ENCODE measurements at regions not wholly inside any gene's neighbourhood (a gene's known extent, or its start where the extent isn't known, plus 50 kb on each side); places are given as distances from the start of the nearest gene placed in this dataset.

DNA sequence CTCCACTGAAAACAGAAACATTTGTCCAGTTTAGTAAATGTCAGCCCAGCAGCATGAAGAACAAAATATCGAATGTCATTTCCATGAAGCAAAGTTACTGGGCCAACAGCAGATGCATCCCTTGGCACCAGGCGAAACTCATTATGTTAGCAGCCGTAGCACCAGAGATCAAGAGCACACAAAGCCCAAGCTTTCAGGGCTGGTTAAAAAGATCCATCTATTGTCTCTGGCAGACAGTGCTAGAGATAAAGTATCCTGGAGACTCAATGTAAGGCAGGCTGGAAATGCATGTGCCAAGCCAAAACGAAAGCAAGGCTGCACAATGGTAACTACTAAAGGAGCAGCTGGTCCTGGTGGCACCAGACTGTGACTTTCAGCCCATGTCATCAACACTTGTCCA, 120.3 kb upstream of the PLEKHG7 start:
- peaks cover 0 to 8% (median 0%) of the 10 kb centered on the region in 3 donors for H3K9me3 Mint-ChIP-seq
- no peak overlapping the region for H3K4me3 Mint-ChIP-seq
- no peaks in the 10 kb centered on the region for H3K36me3 Mint-ChIP-seq
- H3K27ac Mint-ChIP-seq = no peak overlapping the region
- peaks cover 0 to 6% (median 2%) of the 10 kb centered on the region in 3 donors for H3K4me1 Mint-ChIP-seq
- no peaks in the 10 kb centered on the region for H3K27me3 Mint-ChIP-seq

DNA sequence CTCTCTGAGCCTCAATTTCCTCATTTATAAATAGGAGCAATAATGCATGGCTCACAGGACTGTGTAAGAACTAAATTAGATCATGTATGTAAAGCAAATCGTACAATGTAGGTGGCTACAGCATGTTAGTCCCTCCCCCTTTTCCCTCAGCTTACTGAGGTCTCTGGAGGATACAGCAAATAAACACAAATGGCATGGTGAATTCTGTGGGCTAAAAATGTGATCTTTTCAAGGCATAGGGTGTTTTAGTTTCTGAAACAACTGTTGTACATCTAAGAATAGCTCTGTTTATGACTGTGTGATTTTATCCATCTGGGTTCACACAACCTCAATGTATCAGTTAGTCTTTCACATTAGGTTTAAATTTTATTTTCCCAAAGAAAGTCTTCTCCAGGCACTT, 121.2 kb upstream of the PLEKHG7 start:
- peak overlapping the region in 1 of 4 donors; percentile 30 for H3K4me3 Mint-ChIP-seq
- peaks cover 0 to 6% (median 2%) of the 10 kb centered on the region in 3 donors for H3K4me1 Mint-ChIP-seq
- H3K27ac Mint-ChIP-seq = no peak overlapping the region

DNA sequence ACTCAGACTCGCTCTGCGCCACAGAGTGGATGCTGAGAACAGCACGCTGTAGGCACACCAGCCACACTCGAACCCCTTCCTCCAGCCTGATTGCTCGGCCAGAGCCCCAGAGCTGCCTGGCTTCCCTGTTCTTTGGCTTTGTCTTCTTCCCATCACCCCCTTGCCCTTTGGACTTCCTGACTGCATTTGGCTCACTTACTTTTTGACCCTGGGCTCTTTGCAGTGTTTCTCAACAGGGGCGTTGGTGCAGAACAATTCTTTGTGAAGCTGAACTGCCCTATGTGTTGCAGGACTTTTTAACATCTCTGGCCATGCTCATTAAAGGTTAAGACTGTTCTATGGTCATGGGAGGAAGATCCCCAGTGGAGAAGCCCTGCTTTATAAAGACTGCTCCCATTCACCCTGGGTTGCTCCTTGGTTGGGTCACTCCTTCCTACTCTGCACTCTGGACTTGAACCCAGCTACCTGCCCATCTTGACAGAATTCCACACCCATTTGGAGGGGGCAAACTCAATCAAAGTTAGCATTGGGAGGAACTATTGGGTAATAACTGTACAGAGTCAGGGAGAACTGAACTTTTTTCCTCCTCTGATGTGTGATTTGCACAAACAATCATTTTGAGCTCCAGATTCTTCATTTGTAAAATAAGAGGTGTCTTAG, 127.7 kb upstream of the PLEKHG7 start:
- Mint-ChIP-seq H3K4me3 (no peak overlapping the region), H3K9me3 (no peaks in the 10 kb centered on the region), H3K27me3 (no peaks in the 10 kb centered on the region), H3K27ac (peak overlapping the region in 1 of 3 donors; percentile 76), H3K4me1 (peaks cover 0 to 2% (median 0%) of the 10 kb centered on the region in 3 donors), H3K36me3 (peaks cover 1% of the 10 kb centered on the region)

More for the DNA sequence above, 121.2 kb upstream of the PLEKHG7 start:
- Mint-ChIP-seq H3K9me3 (peaks cover 0 to 8% (median 0%) of the 10 kb centered on the region in 3 donors), H3K36me3 (no peaks in the 10 kb centered on the region), H3K27me3 (no peaks in the 10 kb centered on the region)

DNA sequence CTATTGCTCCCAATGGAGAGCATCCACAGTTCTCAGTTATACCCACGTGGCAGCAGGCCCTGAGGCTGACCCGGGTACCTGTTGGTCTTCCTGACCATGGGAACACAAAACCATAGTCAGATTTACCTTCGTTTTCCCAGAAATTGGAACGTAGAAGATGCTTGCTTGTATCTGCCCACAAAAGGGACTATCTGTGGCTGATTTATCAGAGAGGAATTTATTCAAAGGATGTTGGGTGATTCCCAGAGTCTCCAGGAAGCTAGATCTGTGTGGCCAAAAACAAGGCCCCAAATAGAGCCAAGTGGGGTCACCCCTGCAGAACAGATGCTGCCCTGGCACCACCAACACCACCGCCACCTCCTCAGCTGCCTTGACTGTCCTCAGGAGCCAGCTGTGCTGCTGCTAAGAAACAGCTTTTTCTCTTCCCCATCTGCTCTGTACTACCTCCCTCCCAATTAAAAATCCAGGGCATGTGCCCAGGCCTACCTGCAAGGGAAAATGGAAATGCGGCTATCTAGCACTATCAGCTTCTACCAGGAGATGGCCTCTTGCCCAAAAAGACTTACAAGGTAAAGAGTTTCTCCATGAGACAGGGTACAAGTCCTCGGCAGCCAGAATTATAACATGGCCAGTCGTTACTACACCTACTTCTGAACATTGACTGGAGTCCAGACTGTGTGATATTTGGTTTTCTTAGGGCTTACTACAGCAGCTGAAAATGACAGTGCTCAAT, 128.6 kb upstream of the PLEKHG7 start:
- no peaks in the 10 kb centered on the region for H3K9me3 Mint-ChIP-seq
- H3K4me1 Mint-ChIP-seq = peaks cover 0 to 2% (median 0%) of the 10 kb centered on the region in 3 donors
- H3K27me3 Mint-ChIP-seq = no peaks in the 10 kb centered on the region
- H3K36me3 Mint-ChIP-seq = peaks cover 1% of the 10 kb centered on the region
- no peak overlapping the region for H3K4me3 Mint-ChIP-seq
- H3K27ac Mint-ChIP-seq = peak overlapping the region in 2 of 3 donors; percentile 53 to 95

DNA sequence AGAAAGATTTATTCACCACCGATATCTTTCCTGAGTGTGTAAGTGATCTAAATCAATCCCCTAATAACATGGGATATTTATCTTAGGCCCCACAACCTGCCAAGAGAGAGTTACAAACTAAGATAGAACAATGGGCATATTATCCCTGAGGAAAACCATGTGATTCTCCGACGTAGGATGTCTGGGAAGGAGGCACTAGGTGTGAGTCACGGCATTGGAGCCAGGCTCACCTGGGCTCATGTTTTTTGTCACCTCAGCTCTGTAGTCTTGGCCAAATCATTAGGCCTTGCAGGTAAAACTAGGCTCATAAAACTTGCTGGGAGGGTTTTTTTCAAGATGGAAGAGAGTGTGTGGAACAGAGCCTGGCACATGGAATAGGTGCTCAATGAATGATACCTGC, 129.7 kb upstream of the PLEKHG7 start:
- H3K27ac Mint-ChIP-seq = no peak overlapping the region
- H3K27me3 Mint-ChIP-seq = no peaks in the 10 kb centered on the region
- H3K4me1 Mint-ChIP-seq = peaks cover 0 to 2% (median 2%) of the 10 kb centered on the region in 3 donors

DNA sequence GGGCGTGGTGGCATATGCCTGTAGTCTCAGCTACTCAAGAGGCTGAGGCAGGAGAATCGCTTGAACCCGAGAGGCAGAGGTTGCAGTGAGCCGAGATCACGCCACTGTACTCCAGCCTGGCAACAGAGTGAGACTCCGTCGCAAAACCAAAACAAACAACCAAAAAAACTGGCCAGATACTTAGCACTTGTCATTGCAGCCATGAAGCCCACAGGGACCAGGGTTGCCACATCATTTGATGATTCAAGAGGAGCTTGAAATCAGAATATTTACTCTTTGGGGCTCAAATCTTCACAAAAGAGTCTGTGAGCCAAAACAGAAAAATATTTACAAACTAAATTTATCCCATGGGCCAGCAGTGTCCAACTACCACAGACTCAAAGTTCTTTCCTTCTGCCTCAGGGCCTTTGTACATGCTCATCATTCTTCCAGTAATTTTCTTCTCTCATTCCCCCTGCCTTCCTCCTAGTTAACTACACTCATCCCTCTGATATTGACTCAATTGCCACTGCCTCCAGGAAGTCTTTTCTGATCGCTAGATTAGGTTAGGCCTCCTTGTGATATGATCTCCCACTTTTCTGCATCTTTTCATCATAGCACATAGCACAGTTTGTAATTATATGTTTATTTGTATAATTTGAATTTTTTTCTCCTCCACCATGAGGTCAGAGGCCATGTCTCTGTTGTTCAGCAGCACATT, 130.8 kb upstream of the PLEKHG7 start:
- Mint-ChIP-seq H3K27ac (peak overlapping the region in 2 of 3 donors; percentile 7 to 63), H3K36me3 (peaks cover 1% of the 10 kb centered on the region), H3K4me3 (no peak overlapping the region), H3K9me3 (peaks cover 0 to 4% (median 0%) of the 10 kb centered on the region in 3 donors), H3K27me3 (no peaks in the 10 kb centered on the region), H3K4me1 (peaks cover 0 to 3% (median 3%) of the 10 kb centered on the region in 3 donors)

More for the DNA sequence above, 129.7 kb upstream of the PLEKHG7 start:
- Mint-ChIP-seq H3K4me3 (no peak overlapping the region), H3K36me3 (peaks cover 1% of the 10 kb centered on the region), H3K9me3 (no peaks in the 10 kb centered on the region)

DNA sequence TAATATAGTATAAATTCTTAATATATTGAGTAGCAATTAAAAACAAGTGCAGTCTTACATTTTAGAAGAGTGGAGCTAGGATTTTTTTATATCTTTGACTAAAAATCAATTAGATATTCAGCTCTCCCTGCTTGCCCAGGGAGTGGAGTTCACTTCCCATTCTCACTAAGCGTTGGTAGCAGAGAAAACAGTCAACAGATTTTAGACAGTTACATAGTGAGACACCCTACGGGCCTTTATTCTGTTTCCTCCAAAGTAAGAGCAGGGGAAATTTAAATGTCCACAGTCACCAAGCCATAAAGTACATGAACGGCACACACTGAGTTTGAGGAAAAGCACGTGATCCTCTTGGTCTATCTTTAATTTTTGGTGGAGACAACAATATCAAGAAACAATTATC, 131.6 kb upstream of the PLEKHG7 start:
- H3K4me3 Mint-ChIP-seq = no peak overlapping the region
- H3K36me3 Mint-ChIP-seq = peaks cover 1% of the 10 kb centered on the region
- no peaks in the 10 kb centered on the region for H3K27me3 Mint-ChIP-seq
- H3K9me3 Mint-ChIP-seq = peaks cover 0 to 4% (median 2%) of the 10 kb centered on the region in 3 donors
- no peak overlapping the region for H3K27ac Mint-ChIP-seq
- H3K4me1 Mint-ChIP-seq = peaks cover 0 to 8% (median 7%) of the 10 kb centered on the region in 3 donors

DNA sequence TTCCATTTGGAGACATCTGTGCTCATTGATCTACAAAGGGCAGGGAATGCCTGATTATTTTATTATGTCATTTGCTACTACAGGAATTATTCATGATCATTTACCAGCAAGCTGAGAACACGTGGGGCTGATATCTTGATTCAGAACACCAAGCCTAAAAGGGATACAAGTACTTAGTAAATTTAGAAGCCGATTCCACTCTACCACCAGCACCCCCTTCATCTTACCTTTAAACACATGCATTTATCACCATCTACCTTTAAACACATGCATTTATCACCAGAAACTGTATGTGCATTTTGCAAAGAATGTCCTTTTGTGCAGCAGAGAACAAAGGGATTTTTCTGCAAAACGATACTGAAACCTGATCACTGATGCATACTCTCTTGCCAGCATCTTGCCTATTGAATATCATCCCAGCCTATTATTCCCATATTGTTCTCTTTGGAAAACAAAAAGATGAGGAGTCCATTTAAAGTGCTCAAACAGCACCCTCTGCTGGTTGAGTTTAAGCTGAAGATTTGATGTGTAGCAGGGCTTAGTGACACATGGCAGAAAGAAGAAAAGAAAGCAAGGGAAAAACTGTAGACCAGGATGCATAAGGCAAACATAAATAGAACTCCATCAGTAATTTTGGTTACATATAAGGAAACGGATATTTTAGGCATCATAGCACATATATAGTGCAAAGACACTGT, 132.6 kb upstream of the PLEKHG7 start:
- Mint-ChIP-seq H3K4me3 (no peak overlapping the region), H3K27ac (no peak overlapping the region), H3K9me3 (peaks cover 0 to 4% (median 2%) of the 10 kb centered on the region in 3 donors), H3K4me1 (peaks cover 5 to 12% (median 12%) of the 10 kb centered on the region in 3 donors), H3K27me3 (no peaks in the 10 kb centered on the region), H3K36me3 (no peaks in the 10 kb centered on the region)

DNA sequence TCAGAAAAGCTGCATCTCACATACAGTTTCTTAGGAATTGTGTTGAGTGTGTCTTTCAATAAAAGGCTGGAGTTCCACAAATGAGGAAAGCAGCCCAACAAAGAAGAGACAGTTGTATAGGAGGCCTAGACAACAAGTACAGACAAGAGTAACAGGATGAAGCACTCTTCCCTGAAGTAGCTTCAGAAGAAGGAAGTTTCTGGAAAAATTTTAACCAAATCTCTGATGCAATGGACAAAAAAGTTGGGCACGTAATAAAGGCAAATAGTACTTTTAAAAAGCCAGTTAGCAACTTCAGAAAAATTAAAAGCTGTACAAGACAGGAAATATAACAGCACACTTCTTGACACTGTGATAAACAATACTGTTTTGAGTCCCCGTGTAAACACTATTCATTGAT, 134.1 kb upstream of the PLEKHG7 start:
- H3K4me1 Mint-ChIP-seq = peaks cover 14 to 22% (median 21%) of the 10 kb centered on the region in 3 donors
- H3K27me3 Mint-ChIP-seq = no peaks in the 10 kb centered on the region
- no peaks in the 10 kb centered on the region for H3K36me3 Mint-ChIP-seq
- H3K9me3 Mint-ChIP-seq = peaks cover 0 to 4% (median 2%) of the 10 kb centered on the region in 3 donors
- H3K27ac Mint-ChIP-seq = no peak overlapping the region
- H3K4me3 Mint-ChIP-seq = no peak overlapping the region

DNA sequence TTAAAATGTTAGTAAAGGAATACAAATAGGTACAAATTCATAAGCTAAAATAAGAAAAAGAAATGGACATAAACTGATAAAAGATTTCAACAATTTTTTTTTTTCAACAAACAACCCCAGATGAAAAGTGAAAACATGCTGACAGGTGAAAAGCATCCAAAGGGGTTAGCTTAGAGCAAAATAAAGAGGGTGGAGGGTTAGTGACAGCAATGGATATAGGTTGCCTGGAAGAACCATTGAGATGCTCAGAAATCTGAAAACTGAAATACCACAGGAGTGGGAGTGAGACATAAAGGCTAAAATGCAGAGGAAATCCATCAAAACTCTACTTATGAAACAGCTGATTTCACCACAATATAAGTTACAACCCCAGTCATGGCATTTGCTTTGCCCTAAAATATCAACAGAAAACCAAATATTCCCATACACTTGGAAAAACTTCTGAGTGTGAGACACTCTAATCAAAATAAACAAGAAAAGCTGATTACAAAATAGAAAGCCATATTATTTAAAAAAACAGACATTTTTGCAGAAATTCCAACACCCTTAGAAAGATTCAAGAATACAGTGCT, 136.3 kb upstream of the PLEKHG7 start:
- Mint-ChIP-seq H3K9me3 (peaks cover 0 to 4% (median 2%) of the 10 kb centered on the region in 3 donors), H3K27me3 (no peaks in the 10 kb centered on the region), H3K4me1 (peaks cover 31 to 37% (median 32%) of the 10 kb centered on the region in 3 donors), H3K27ac (peak overlapping the region in 1 of 3 donors; percentile 70), H3K36me3 (no peaks in the 10 kb centered on the region), H3K4me3 (no peak overlapping the region)

DNA sequence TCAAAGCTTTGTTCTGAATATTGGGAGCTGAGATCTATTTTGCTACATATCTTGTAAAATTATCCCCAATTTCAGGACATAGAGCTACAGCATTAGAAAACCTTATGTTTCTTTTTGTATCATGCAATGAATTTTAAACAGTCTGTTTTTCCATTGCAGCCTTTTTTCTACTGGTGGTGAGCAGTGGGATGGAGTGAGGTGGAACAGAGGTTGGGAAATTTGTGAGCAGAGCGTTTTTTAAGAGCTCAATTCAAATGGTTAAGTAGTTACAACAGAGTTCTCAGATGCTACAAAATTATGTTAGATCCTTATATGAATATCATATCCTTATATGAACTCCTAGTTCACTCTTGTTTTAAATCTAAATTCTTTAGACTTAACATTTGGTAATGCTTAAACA, 139.0 kb upstream of the PLEKHG7 start:
- Mint-ChIP-seq H3K4me3 (peak overlapping the region in 1 of 4 donors; percentile 55), H3K4me1 (peaks cover 39 to 53% (median 44%) of the 10 kb centered on the region in 3 donors), H3K9me3 (peaks cover 0 to 4% (median 2%) of the 10 kb centered on the region in 3 donors), H3K27ac (no peak overlapping the region), H3K36me3 (no peaks in the 10 kb centered on the region), H3K27me3 (no peaks in the 10 kb centered on the region)

DNA sequence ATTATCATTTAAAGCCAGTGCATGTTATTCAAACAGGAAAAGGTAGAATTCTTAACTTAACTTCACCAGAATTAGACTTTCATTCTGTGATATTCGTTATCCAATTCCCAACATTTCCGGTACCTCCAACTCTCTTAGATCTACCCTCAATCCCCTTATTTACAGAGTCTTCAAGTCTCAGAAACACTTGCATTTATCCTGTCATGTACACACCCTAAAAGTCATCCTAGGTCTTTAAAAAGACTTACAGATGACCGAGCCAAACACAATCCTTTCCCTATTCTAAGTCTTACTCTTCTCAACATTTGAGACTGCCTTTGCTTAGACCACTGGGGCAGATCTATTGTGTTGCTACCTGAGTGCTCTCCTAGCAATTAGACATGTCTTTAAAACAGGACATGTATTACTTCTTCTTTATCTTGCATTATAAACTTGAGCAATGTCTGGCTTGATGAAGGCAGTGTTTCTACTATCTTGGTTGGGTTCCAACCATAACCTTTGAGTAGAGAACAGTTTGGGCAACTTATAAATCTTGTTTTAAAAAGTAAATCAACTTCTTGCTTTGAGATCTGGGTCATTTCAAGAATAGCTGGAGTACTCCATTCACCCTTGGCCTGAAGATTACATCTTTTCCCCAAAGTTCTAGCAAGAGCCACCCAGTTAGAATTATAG, 140.6 kb upstream of the PLEKHG7 start:
- Mint-ChIP-seq H3K36me3 (no peaks in the 10 kb centered on the region), H3K4me1 (peaks cover 41 to 66% (median 54%) of the 10 kb centered on the region in 3 donors), H3K4me3 (peak overlapping the region in 3 of 4 donors; percentile 3 to 25 (median 25)), H3K27ac (peak overlapping the region; percentile 1 to 10 (median 5)), H3K27me3 (no peaks in the 10 kb centered on the region), H3K9me3 (peaks cover under 1 to 2% (median under 1%) of the 10 kb centered on the region in 3 donors)

DNA sequence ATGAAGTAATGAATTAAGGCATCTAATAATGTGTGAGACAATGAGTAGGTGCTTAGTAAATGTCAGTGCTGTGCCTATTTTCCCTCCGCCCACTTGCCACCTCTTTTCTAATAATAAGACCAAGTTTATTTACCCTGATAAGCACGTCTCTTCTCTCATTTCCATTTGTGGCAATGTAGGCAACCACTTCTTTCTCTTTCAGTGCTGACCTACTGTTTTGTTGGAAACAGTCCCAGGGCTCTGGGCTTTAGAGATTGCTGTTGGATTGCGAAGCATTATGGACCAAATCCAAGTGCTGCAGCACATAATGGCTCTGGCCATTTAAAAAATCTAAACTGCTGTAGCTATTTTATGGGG, 141.3 kb upstream of the PLEKHG7 start:
- no peaks in the 10 kb centered on the region for H3K36me3 Mint-ChIP-seq
- H3K9me3 Mint-ChIP-seq = peaks cover 0 to 2% (median 2%) of the 10 kb centered on the region in 3 donors
- peak overlapping the region; percentile 1 to 5 (median 3) for H3K27ac Mint-ChIP-seq
- H3K4me3 Mint-ChIP-seq = peak overlapping the region in 1 of 4 donors; percentile 50
- peaks cover 48 to 70% (median 56%) of the 10 kb centered on the region in 3 donors for H3K4me1 Mint-ChIP-seq
- no peaks in the 10 kb centered on the region for H3K27me3 Mint-ChIP-seq

All from IgD-negative memory B cell (primary cell).